ENCODE measurements at regions not wholly inside any gene's neighbourhood (a gene's known extent, or its start where the extent isn't known, plus 50 kb on each side); places are given as distances from the start of the nearest gene placed in this dataset.

DNA sequence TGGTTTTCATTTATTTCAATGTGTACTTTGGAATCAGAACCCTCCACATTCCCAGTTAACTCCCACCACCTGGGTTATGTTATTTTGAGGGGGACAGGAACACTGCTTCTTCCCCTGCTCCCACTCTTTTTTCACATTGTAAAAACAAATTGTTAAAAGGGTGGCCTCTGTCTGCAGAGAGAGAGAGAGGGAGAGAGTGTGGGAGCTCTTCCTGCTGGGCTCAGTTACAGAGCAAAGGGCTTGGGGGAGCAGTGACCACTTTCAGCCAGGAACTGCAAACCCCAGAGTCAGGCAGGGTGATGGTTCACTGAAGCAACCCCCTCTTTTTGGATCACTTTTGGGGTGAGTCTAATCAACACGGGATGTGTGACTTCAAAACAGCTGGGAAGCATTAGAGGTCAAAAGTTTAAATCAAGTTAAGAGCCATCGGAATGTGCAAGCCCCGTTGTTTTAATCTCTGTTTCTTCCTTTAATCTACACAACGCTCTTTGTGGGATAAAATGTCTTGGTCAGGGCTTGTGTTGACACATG is 577.0 kb upstream of the CDH11 start (continued):
- TF ChIP-seq RXRA (IDR thresholded peaks at IDR 0.05; ENCODE audit: insufficient read depth, low read depth, low read length) (no peak), JUN (IDR thresholded peaks at IDR 0.05; ENCODE audit: low read depth, low read length) (no peak), BACH1 (IDR thresholded peaks at IDR 0.05; ENCODE audit: low read length) (no peak), CHD2 (IDR thresholded peaks at IDR 0.05; ENCODE audit: low read length) (no peak)

All from H1 (cell line).